ENCODE measurements at regions not wholly inside any gene's neighbourhood (a gene's known extent, or its start where the extent isn't known, plus 50 kb on each side); places are given as distances from the start of the nearest gene placed in this dataset.

DNA sequence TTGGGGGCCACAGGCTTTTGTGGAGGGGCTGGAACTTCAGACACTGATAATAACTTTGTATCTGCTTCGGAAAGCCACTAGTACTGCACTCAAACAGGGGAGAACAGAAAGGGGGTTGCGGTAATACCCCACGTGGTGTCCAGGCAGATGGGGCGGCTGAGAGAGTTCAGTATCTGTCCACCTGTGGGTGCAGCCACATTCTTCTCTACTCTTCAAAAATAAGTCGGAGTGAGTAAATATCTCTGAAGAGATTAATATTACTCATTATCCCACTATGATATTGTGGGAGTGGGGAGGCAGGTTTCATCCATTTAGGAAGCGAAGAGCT is 102.1 kb upstream of the SSBP2 start:
- no peak overlapping the region for H3K27ac Mint-ChIP-seq (ENCODE audit: unreplicated experiment)
- ChIA-PET CTCF (interaction anchor here (2.0 kb wide), 1 partner anchor 102 kb away, joined by 23 read pairs; the partner anchor contains the start of gene SSBP2), POLR2A (interaction anchor here (0.5 to 2.8 kb wide), 3 partner anchors 98 to 103 kb away, joined by 3 to 32 read pairs (median 12); partner anchors contain the start of gene SSBP2)
- H3K4me1 ChIP-seq, result peaks cover 8% of the 10 kb centered on the region
- H3K9me3 Mint-ChIP-seq (ENCODE audit: unreplicated experiment), result no peaks in the 10 kb centered on the region
- no peaks in the 10 kb centered on the region for H3K27me3 ChIP-seq (replicated peaks; ENCODE audit: control insufficient read depth, insufficient read depth, low read length)
- no peak for DNase-seq
- no peak overlapping the region for H3K4me3 ChIP-seq (ENCODE audit: low read depth, low read length)
- H3K4me1 Mint-ChIP-seq (ENCODE audit: low read depth, unreplicated experiment), result peaks cover 11% of the 10 kb centered on the region
- H3K36me3 Mint-ChIP-seq (ENCODE audit: insufficient read depth, unreplicated experiment), result peaks cover 7% of the 10 kb centered on the region
- H3K9me3 ChIP-seq, result no peaks in the 10 kb centered on the region
- no peaks in the 10 kb centered on the region for H3K36me3 ChIP-seq (ENCODE audit: control insufficient read depth, insufficient read depth, low read length)
- H3K4me3 Mint-ChIP-seq (ENCODE audit: unreplicated experiment), result no peak overlapping the region
- intact Hi-C loops (cut with micrococcal nuclease; ENCODE audit: unreplicated experiment), result loop anchor here (5.0 to 10.0 kb wide), 2 partner anchors 119 to 372 kb away; partner anchors contain the start of gene ATG10
- no TSS peak for BruUV-seq (replicated peaks)
- H3K27me3 Mint-ChIP-seq (ENCODE audit: insufficient read depth, unreplicated experiment), result peaks cover 2% of the 10 kb centered on the region
- TF ChIP-seq, protein P1, sequence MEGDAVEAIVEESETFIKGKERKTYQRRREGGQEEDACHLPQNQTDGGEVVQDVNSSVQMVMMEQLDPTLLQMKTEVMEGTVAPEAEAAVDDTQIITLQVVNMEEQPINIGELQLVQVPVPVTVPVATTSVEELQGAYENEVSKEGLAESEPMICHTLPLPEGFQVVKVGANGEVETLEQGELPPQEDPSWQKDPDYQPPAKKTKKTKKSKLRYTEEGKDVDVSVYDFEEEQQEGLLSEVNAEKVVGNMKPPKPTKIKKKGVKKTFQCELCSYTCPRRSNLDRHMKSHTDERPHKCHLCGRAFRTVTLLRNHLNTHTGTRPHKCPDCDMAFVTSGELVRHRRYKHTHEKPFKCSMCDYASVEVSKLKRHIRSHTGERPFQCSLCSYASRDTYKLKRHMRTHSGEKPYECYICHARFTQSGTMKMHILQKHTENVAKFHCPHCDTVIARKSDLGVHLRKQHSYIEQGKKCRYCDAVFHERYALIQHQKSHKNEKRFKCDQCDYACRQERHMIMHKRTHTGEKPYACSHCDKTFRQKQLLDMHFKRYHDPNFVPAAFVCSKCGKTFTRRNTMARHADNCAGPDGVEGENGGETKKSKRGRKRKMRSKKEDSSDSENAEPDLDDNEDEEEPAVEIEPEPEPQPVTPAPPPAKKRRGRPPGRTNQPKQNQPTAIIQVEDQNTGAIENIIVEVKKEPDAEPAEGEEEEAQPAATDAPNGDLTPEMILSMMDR (IDR thresholded peaks at IDR 0.05; ENCODE audit: insufficient read depth in 1 of 2, low read depth in 1 of 2, low read length in 1 of 2, severe bottlenecking in 1 of 2, unreplicated experiment in 1 of 2), result no peak

DNA sequence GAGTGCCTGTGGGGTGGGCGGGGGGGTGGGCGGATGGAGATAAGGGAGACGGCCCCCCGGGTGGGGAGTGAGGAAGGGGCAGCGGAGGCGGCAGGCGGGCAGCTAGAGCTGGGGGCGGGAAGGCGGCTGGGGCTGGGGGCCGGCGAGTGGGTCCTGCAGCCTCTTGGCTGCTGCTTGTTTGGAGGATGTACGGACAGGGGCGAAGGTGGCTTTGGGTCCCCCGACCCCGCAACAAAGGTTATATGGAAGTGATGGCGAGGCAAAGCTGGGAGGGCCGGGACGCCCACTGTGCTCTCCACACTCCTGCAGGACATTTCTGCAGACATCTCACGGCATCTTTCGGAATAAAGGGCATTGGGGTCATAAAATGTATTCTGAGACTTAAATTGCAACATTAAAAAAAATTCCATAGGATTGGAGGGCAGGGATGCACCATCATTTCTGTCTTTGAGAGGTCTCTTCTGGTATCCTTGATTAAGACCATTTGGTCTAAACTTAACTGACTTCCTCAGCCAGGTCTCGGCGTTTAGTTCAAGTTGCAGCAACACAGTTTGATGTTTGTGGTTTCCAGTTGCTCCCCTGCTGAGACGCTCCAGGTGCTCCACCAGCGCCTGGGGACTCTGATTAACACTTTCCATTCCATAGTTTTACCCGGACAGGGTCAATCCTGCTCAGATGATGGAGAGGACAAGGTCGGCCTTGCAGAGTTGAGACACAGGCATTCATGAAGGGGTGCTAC is 101.6 kb upstream of the SSBP2 start:
- Mint-ChIP-seq H3K36me3 (ENCODE audit: insufficient read depth, unreplicated experiment) (peaks cover 7% of the 10 kb centered on the region), H3K27ac (ENCODE audit: unreplicated experiment) (peak overlapping the region; percentile 95), H3K4me3 (ENCODE audit: unreplicated experiment) (peak overlapping the region; percentile 86), H3K4me1 (ENCODE audit: low read depth, unreplicated experiment) (peaks cover 11% of the 10 kb centered on the region), H3K9me3 (ENCODE audit: unreplicated experiment) (no peaks in the 10 kb centered on the region), H3K27me3 (ENCODE audit: insufficient read depth, unreplicated experiment) (peaks cover 2% of the 10 kb centered on the region)
- no TSS peak for BruUV-seq (replicated peaks)
- no peaks in the 10 kb centered on the region for H3K9me3 ChIP-seq
- intact Hi-C loops (cut with micrococcal nuclease; ENCODE audit: unreplicated experiment), result loop anchor here (5.0 to 10.0 kb wide), 2 partner anchors 120 to 372 kb away; partner anchors contain the start of gene ATG10
- peak overlapping the region; percentile 35 for H3K4me3 ChIP-seq (ENCODE audit: low read depth, low read length)
- no peaks in the 10 kb centered on the region for H3K27me3 ChIP-seq (replicated peaks; ENCODE audit: control insufficient read depth, insufficient read depth, low read length)
- CTCF ChIA-PET, result interaction anchor here (0.6 to 2.0 kb wide), 5 partner anchors 14 to 407 kb away, joined by 3 to 23 read pairs (median 5); partner anchors contain the start of gene SSBP2
- TF ChIP-seq, protein P1 (IDR thresholded peaks at IDR 0.05; ENCODE audit: insufficient read depth in 1 of 2, low read depth in 1 of 2, low read length in 1 of 2, severe bottlenecking in 1 of 2, unreplicated experiment in 1 of 2), result no peak
- POLR2A ChIA-PET, result interaction anchor here (0.7 to 2.8 kb wide), 6 partner anchors 14 to 425 kb away, joined by 3 to 32 read pairs (median 5); partner anchors contain the start of genes ATG10 and SSBP2
- peaks cover 8% of the 10 kb centered on the region for H3K4me1 ChIP-seq
- no peaks in the 10 kb centered on the region for H3K36me3 ChIP-seq (ENCODE audit: control insufficient read depth, insufficient read depth, low read length)
- no peak for DNase-seq

DNA sequence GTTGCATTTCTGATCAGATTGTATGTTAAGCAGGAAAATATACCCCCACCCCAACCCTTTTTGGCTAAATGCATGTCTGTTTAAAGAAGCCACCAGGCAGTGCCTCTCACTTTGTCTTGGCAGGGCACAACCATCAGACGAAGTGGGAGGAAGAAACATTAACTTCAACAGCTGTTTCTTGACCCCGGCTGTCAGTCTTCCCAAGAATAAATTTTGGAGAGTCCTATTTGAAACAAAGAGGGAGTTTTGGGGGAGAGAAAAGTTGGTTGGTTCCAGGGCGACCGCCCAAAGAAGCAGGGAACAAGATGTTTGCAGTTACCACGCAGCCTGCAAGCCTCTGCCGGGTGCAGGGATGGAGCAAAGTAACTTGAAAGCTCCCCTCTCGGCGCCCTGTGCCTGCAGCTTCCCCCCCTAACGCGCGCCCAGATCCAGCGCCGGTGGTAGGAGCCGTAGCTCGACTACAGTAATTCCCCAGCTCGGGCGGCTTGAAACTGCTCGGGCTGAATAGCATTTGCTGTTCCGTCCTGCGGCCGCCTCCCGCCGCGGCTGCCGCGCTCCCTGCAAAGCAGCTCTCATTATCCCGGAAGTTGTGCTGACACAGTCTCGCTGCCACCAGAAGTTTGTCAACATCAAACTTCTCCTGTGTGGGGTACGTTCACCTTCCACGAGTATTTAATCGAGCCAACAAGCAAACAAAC is 100.7 kb upstream of the SSBP2 start:
- H3K4me3 ChIP-seq (ENCODE audit: low read depth, low read length), result peak overlapping the region; percentile 35
- no peaks in the 10 kb centered on the region for H3K36me3 ChIP-seq (ENCODE audit: control insufficient read depth, insufficient read depth, low read length)
- TF ChIP-seq, protein P1 (IDR thresholded peaks at IDR 0.05; ENCODE audit: insufficient read depth in 1 of 2, low read depth in 1 of 2, low read length in 1 of 2, severe bottlenecking in 1 of 2, unreplicated experiment in 1 of 2), result no peak
- intact Hi-C loops (cut with micrococcal nuclease; ENCODE audit: unreplicated experiment), result loop anchor here (1.0 to 10.0 kb wide), 6 partner anchors 63 to 373 kb away; partner anchors contain the start of genes ATG10 and SSBP2
- H3K9me3 Mint-ChIP-seq (ENCODE audit: unreplicated experiment), result no peaks in the 10 kb centered on the region
- ChIA-PET CTCF (interaction anchor here (0.6 to 2.0 kb wide), 6 partner anchors 10 to 408 kb away, joined by 3 to 23 read pairs (median 4); partner anchors contain the start of gene SSBP2), POLR2A (interaction anchor here (0.7 to 2.8 kb wide), 8 partner anchors 14 to 426 kb away, joined by 3 to 32 read pairs (median 4); partner anchors contain the start of genes ATG10 and SSBP2)
- H3K36me3 Mint-ChIP-seq (ENCODE audit: insufficient read depth, unreplicated experiment), result peaks cover 7% of the 10 kb centered on the region
- peaks cover 11% of the 10 kb centered on the region for H3K4me1 Mint-ChIP-seq (ENCODE audit: low read depth, unreplicated experiment)
- H3K27ac Mint-ChIP-seq (ENCODE audit: unreplicated experiment), result peak overlapping the region; percentile 95
- no TSS peak for BruUV-seq (replicated peaks)
- H3K4me3 Mint-ChIP-seq (ENCODE audit: unreplicated experiment), result peak overlapping the region; percentile 86
- H3K27me3 Mint-ChIP-seq (ENCODE audit: insufficient read depth, unreplicated experiment), result no peaks in the 10 kb centered on the region
- peaks cover 8% of the 10 kb centered on the region for H3K4me1 ChIP-seq
- H3K27me3 ChIP-seq (replicated peaks; ENCODE audit: control insufficient read depth, insufficient read depth, low read length), result no peaks in the 10 kb centered on the region
- peak; percentile 92 to 95 for DNase-seq
- no peaks in the 10 kb centered on the region for H3K9me3 ChIP-seq
